GM12873 (cell line): ENCODE measurements at regions not wholly inside any gene's neighbourhood (a gene's known extent, or its start where the extent isn't known, plus 50 kb on each side); places are given as distances from the start of the nearest gene placed in this dataset.

Source experiments
- TF ChIP-seq, protein P1 (sequence below): IDR thresholded peaks from 2 replicates; pipeline ENCODE4 v1.5.1; 2012; ENCODE audit warnings: low read depth, mild to moderate bottlenecking, moderate library complexity, low read length, control low read depth; ENCODE audit not compliant: insufficient read depth; ENCODE audit errors: missing control alignments

- TF ChIP-seq, protein P1, sequence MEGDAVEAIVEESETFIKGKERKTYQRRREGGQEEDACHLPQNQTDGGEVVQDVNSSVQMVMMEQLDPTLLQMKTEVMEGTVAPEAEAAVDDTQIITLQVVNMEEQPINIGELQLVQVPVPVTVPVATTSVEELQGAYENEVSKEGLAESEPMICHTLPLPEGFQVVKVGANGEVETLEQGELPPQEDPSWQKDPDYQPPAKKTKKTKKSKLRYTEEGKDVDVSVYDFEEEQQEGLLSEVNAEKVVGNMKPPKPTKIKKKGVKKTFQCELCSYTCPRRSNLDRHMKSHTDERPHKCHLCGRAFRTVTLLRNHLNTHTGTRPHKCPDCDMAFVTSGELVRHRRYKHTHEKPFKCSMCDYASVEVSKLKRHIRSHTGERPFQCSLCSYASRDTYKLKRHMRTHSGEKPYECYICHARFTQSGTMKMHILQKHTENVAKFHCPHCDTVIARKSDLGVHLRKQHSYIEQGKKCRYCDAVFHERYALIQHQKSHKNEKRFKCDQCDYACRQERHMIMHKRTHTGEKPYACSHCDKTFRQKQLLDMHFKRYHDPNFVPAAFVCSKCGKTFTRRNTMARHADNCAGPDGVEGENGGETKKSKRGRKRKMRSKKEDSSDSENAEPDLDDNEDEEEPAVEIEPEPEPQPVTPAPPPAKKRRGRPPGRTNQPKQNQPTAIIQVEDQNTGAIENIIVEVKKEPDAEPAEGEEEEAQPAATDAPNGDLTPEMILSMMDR: no peak
Measured at GRCh38 chrX:69314436-69315348, 149.4 kb upstream of the PJA1 start.

DNA sequence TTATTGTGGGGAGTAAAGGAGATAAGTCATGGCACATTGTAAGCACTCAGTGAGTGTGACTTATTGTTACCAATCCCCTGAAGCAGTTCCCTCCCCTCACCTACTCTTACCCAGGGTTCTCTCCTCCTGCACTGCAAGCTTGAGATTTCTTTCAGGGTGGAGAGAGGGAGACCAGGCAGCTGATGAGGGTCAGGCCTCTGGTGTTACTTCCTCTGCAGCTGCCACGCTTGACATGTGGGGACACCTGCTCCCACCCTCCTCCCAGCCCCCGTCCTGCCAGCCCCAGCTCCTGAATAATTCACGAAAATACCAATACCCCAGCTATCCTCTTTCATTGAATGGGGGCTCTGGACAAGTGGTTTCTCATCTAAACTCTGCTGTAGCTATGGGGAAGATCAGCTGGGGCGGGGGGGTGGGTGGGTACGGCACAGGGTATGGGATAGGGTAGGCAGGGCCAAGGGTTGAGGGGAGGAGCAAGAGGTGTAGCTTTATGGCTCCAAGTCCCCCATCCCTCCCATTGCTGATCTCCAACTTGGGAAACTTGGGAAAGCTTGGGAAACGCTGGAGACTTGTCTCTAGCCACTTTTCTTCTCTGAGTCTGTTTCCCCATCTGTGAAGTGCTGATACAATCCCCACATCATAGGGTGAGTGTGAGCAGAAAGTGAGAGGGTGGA, 148.5 kb upstream of the PJA1 start:
- TF ChIP-seq, protein P1: no peak

- TF ChIP-seq, protein P1: no peak
Measured at GRCh38 chrX:69311936-69312670, 146.8 kb upstream of the PJA1 start.

DNA sequence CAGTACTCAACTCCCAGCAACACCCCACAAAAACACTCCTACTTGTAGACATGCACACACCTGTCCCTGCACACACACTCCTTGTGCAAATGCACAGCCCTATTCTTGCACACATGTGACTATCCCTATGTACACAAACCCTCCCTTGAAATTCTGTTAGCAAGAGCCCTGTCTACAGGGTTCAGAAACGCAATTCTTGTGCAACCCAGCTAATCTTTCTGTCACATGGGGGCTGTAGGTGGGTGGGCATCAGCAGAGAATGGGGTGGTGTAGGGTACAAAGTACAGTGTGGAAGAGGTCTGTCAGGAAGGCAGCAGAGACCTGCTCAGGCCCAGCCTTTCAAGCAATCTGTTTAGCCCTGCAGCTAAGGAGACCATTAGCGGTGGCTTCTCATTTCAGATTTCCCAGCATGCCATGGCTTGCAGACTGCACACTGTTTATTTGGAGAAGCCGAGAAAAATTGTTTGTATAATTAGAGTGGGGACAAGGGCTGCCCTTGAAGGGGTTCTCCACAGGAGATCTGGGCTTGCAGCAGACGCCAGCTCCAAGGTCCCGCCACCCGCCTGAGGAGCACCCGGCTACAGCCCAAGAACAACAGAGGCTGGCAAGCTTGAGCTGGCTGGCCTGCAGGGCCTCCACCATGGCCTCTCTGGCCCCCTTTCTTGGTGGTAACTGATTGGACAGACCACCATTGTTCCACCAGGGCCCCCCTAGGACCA, 144.0 kb upstream of the PJA1 start:
- TF ChIP-seq, protein P1: no peak

- TF ChIP-seq, protein P1: no peak
Measured at GRCh38 chrX:69307756-69308155, 142.5 kb upstream of the PJA1 start.

- TF ChIP-seq, protein P1: no peak
Measured at GRCh38 chrX:69307029-69307428, 141.8 kb upstream of the PJA1 start.
